IPS-NIHi7 (cell line): ENCODE measurements at regions not wholly inside any gene's neighbourhood (a gene's known extent, or its start where the extent isn't known, plus 50 kb on each side); places are given as distances from the start of the nearest gene placed in this dataset.
"Not testable (repeated sequence)": the region's sequence is repeated elsewhere in the genome, so short reads cannot be mapped to it uniquely, and the experiment has no call there.

ENCODE experiments used
- DNase-seq: peaks from one replicate; pipeline ENCODE4 v3.0.0; 2012; ENCODE audit warnings: mixed read lengths; ENCODE audit errors: extremely low spot score

DNA sequence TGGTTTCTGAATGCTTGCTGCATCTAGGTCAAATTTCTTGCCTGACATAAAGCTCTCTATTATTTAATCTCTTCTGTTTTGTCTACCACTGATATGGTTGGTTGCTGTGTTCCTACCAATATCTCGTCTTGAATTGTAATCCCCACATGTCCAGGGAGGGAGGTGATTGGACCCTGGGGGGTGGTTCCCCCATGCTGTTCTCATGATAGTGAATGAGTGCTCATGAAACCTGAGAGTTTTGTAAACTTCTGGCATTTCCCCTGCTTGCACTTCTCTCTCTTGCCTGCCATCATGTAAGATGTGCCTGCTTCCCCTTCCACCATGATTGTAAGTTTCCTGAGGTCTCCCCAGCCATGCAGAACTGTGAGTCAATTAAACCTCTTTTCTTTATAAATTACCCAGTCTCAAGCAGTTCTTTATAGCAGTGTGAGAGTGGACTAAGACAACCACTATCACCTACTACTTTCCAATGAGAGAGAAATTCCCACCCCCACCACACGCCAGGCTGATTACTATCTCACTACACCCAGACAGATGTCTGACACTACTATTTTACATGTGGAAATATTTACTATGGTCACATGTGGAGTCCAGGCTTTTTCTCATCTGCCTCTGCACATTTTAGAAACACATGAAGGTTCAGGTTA is 69.2 kb upstream of the ATP2B1 start:
- DNase-seq = no peak

DNA sequence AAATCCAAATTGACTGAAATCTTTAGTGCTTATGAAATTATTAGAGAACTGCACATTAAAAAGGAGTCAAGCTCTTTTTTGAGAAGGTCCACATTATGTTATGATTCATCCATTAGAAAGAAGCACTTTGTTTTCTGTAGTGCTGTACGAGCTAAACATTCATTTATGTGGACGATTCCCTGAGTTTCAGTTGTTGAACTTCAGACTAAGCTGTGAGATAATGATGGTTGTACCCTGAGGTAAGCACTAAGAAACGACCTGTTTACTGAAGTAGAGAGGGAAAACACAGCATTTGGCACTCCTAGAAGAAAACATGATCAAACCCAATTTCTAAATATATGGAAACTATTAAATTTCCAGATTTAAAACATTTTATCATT is 67.3 kb upstream of the ATP2B1 start:
- DNase-seq = no peak

DNA sequence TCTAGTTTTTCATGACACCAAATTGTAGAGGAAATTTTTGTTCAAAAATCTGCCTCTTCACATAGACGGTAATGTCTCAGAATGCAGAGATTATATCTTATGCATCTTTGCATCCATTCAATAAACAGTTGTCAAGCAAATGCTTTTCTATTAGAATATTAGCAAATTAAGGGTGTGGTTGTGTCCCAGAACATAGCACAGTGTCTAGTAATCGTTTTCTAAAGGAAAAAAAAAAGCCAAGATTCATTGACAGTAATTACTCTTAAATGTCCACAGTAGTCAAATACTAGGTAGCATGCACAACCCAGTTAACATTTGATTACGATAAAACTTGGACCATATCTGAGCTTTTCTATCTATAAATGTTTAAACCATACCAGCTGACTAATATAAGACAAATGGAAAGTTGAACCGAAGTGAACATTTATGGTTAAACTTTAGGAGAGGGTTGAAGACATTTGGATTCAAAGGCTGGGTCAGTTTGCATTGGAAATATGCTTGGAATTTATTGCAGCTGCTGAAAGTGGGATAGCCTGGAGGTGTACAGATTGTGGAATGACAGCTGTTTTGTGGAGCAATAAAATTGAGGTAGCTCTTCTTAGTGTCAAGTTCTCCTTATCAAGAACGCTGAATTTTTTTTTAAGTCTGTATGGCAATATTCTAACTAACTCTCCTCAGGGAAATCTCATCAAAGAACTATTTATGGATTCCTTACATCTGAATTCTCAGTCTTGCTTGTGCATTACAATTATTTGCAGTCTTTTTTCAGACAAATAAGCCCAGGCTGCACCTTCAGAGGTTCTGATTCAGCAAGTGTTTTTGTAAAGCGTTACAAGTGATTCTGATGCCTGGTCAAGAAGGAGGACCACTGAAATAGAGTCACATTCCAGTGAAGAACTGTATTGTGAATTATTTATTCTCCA is 66.7 kb upstream of the ATP2B1 start:
- no peak for DNase-seq

DNA sequence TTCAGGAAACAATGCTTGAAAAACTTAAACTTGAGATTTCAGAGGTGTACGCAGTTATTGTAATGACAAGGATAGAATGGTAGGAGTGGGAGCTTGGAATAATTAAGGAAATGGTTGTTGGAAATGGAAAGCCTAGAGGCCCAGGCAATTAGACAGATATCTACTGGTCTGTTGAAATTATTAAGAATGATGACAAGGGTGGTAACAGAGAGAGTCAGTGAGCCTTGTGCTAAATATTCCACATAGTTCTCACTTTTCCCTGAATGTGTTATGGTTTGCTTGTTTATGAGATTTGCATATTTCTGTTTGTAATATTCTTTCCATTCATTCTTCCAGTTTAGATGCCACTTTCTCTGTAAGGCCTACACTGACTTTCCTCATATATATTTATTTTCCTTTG is 66.0 kb upstream of the ATP2B1 start:
- no peak for DNase-seq

DNA sequence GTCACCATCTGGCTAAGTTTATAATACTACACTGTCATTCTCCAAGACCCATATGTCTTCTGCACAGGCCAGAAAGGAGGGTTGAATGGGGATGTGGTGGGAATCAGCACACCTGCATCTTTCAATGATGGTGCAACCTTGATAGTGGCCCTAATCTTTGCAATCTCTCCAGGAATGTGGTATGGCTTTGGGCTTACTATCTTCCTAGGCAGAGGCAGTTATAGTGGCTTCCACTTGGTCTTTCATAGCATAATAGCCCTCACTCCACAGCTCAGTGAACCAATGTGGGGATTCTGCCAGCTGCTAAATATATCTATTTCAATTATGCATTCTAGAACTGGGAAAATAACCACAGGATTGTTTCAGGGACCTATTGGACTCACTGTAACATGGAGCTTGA is 61.8 kb upstream of the ATP2B1 start:
- DNase-seq = no peak

DNA sequence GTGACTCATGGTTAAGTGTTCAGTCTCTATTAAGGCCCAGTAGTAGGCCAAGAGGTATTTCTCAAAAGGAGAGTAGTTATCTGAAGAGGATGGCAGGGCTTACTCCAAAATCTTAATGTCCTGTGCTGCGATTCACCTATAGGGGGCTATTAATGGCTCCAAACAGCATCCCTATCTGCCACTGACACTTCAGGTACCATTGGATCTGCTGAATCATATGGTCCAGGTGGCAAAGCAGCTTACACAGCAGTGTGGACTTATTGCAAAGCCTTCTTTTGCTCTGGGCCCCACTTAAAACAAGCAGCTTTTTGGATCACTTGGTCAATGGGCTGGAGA is 60.8 kb upstream of the ATP2B1 start:
- no peak for DNase-seq

DNA sequence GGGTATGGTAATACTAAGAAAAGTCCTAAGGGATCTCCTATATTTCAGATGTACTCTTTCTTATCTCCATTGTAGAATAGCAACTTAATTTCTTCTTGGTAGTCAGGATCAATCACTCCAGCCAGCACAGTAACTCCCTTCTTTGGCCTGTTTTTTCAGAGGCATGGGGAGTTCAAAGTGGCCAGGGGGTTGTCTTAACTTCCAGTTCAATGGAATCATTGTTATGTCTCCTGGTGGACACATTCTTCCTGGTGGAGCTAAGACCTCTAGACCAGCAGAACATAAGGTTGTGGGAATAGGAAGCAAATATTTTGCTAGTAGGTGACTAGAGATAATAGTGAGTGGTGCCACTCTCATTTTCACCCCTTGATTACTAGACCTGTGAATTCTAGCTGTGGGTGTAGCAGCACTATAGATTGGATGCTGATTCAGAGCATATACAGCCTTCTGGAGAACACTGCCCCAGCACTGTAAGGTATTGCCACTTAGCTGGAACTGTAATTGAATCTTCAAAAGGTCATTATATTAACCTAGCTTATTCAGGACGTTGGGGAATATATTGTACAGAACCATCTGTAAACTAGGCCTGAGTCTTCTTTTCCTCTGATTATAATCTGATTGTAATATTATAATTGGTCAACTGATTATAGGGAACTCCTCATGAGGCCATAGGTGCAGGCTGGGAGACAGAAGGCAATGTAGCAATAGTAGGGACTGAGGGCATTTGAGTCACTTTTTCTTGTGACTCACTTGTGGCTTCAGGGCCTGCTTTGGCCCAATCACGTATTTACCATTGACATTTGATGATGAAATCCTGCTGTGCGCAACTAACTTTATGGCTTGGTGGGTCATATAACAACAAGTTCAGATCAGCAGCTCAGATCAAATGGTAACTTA is 60.2 kb upstream of the ATP2B1 start:
- DNase-seq = no peak

DNA sequence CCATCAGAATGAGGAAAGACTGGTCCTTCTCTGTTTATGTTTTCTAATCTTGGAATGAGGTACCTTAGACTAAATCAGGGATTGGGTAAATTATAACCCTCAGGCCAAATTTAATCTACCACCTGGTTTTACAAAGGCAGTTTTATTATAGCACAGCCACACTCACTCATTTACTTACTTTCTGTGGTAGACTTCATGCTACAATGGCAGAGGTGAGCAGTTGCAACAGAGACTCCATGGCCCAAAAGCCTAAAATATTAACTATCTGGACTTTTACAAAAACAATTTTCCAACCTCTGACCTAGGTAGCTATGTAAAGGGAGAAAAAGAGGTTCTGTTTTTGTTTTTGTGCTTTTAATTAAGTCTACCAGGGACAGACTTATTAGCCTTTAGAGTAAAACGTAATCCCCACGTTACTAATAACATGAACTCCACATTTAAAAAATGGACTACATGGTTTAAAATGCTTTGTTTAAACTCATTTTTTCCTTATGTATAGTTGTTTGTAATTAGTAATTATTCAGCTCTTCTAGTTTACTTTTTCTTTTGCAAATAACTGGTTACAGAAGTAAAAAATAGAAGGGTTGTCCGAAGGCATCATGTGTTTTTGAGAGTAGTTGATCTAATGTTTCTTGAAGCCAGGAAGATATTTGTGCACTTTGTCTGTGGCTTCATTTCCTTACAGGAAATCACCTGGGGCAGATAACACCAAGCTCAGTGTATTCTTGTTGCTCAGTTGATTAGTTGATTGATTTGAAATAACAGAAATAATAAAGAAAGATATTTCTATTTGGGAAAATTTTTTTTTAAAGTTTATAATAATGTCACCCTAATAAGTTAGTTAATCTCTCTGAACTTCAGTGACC is 57.6 kb upstream of the ATP2B1 start:
- DNase-seq = no peak

DNA sequence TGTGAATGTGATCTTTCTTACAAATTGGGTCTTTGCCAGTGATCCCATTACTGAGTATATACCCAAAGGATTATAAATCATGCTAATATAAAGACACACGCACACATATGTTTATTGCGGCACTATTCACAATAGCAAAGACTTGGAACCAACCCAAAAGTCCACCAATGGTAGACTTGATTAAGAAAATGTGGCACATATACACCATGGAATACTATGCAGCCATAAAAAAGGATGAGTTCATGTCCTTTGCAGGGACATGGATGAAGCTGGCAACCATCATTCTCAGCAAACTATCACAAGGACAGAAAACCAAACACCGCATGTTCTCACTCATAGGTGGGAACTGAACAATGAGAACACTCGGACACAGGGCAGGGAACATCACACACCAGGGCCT is 55.5 kb upstream of the ATP2B1 start:
- DNase-seq = not testable (repeated sequence)

DNA sequence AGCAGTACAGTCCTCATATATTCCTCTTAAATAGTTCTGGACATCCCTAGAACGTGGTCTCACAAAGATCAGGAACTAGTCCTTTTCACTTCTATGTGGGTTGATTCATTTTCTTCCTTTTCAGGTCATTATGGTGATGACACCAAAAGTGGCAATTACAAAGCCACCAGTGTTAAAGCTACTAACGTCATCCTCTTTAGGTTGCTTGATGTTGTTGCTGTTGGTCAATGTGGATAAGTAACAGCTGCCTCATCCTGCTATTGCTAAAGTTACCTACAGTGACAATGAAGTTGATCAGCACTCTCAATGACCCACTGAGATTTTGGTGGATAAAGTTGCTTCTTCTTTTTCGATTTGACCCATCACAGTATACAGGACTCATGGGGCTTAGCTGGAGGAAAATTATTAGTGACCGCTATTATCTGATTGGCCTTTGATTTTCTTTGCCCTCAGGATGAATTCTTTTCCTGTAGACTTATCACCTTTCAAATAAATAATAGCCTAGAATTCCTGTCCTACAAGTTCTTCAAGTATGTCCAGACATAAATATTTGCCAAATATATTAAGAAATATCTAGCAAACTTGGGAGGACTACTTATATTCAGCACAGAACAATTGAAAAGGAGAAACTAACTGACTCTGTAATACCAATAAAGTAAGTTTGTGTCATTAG is 54.0 kb upstream of the ATP2B1 start:
- no peak for DNase-seq

DNA sequence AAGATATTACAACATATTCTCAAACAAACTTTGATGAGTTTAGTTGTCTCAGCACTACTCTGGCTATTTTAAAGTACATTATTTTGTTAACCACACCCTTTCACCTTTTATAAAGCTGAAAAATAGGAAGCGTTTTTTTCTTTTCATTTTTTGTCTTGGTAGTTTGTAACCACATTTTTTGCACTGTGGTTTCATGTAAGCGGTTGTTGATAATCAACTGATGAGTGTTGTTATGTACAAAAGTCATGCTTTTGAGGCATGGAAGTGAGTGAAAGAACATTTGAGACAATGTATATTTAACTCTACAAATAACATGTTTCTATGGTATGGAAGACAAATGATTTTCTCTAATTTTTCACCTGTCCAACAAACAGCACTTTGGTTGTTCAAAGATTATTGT is 52.1 kb upstream of the ATP2B1 start:
- no peak for DNase-seq
